H1 (cell line): ENCODE measurements at regions not wholly inside any gene's neighbourhood (a gene's known extent, or its start where the extent isn't known, plus 50 kb on each side); places are given as distances from the start of the nearest gene placed in this dataset.

ENCODE experiments used
- CTCF ChIA-PET: fragments of 300-600 bp; sonication (Branson Sonifier 250); formaldehyde crosslinking; loops from one replicate; lab custom pipeline; 2021; ENCODE audit not compliant: partially characterized antibody; lab: Charles Lee
- POLR2A ChIA-PET: fragments of 300-600 bp; sonication (Branson Sonifier 250); formaldehyde crosslinking; loops from one replicate; lab custom pipeline; 2021; ENCODE audit warnings: inconsistent platforms; ENCODE audit not compliant: partially characterized antibody; lab: Charles Lee
- DNase-seq, 2 experiments: peaks; one replicate each; pipeline versions ENCODE4 v3.0.0 to v3.0.0-alpha.2; 2010 to 2022; ENCODE audit warnings: low spot score in 2 of 2, low read depth in 1 of 2, mixed read lengths in 1 of 2
- FAIRE-seq: peaks from 2 replicates; lab custom pipeline; 2011; peaks lifted over from hg19 to GRCh38; lab: Jason Lieb, UNC
- H2AFZ ChIP-seq: 2 replicates; pipeline ENCODE4 v1.8.1; 2012; ENCODE audit warnings: low read length, inconsistent platforms
- H2AK5ac ChIP-seq: 2 replicates; pipeline ENCODE4 v1.6.1; 2013; ENCODE audit warnings: low read depth, low read length
- H2BK120ac ChIP-seq: replicated peaks from 2 replicates; pipeline ENCODE3; 2013; ENCODE audit warnings: low read depth, low read length, inconsistent platforms
- H2BK12ac ChIP-seq: 2 replicates; pipeline ENCODE4 v1.6.1; 2013; ENCODE audit warnings: low read depth, low read length
- H2BK15ac ChIP-seq: 2 replicates; pipeline ENCODE4 v1.6.1; 2013; ENCODE audit warnings: low read length
- H2BK20ac ChIP-seq: 2 replicates; pipeline ENCODE4 v1.6.1; 2013; ENCODE audit warnings: low read length
- H2BK5ac ChIP-seq: 2 replicates; pipeline ENCODE4 v1.6.1; 2013; ENCODE audit warnings: low read depth, low read length
- H3K14ac ChIP-seq: 2 replicates; pipeline ENCODE4 v1.6.1; 2013; ENCODE audit warnings: inconsistent platforms; ENCODE audit not compliant: insufficient read length
- H3K18ac ChIP-seq: 2 replicates; pipeline ENCODE4 v1.6.1; 2013; ENCODE audit warnings: low read length; ENCODE audit errors: extremely low read depth
- H3K23ac ChIP-seq: 2 replicates; pipeline ENCODE4 v1.6.1; 2013; ENCODE audit warnings: inconsistent platforms; ENCODE audit not compliant: insufficient read length
- H3K23me2 ChIP-seq: 2 replicates; pipeline ENCODE4 v1.6.1; 2013; ENCODE audit warnings: low read depth, low read length
- H3K27ac ChIP-seq: 2 replicates; pipeline ENCODE4 v1.6.1; 2011; ENCODE audit warnings: low read depth, low read length, inconsistent platforms
- H3K27me3 ChIP-seq, 4 experiments: replicated peaks in 1 of 4; 1 replicate in 1 of 4; 2 replicates in 3 of 4; pipeline versions ENCODE4 v1.6.1 to v1.8.1; 2011 to 2013; ENCODE audit warnings: low read length in 3 of 4, mild to moderate bottlenecking in 3 of 4, inconsistent platforms in 2 of 4, mixed read lengths in 2 of 4, moderate library complexity in 1 of 4; ENCODE audit not compliant: control insufficient read depth in 3 of 4, insufficient read depth in 3 of 4; ENCODE audit errors: extremely low read depth in 1 of 4
- H3K36me3 ChIP-seq, 4 experiments: 2 replicates each; pipeline versions ENCODE4 v1.6.1 to v1.8.1; 2011 to 2013; ENCODE audit warnings: mild to moderate bottlenecking in 4 of 4, low read length in 3 of 4, moderate library complexity in 2 of 4, control low read depth in 1 of 4, inconsistent platforms in 1 of 4; ENCODE audit not compliant: insufficient read depth in 4 of 4, control insufficient read depth in 2 of 4
- H3K4ac ChIP-seq: replicated peaks from 2 replicates; pipeline ENCODE3; 2013; ENCODE audit warnings: low read length, low read depth, mixed read lengths, inconsistent platforms; ENCODE audit not compliant: insufficient read length
- H3K4me1 ChIP-seq, 4 experiments: replicated peaks in 1 of 4; 1 replicate in 1 of 4; 2 replicates in 3 of 4; pipeline versions ENCODE4 v1.6.1 to v1.8.1; 2011 to 2013; ENCODE audit warnings: low read length in 3 of 4, inconsistent platforms in 2 of 4, mixed read lengths in 1 of 4; ENCODE audit not compliant: insufficient read depth in 4 of 4, control insufficient read depth in 3 of 4
- H3K4me2 ChIP-seq, 2 experiments: 2 replicates each; pipeline versions ENCODE4 v1.6.1 to v1.8.1; 2011 to 2013; ENCODE audit warnings: low read depth in 2 of 2, low read length in 2 of 2, control low read depth in 1 of 2, inconsistent platforms in 1 of 2, mild to moderate bottlenecking in 1 of 2; ENCODE audit not compliant: insufficient read depth in 1 of 2
- H3K4me3 ChIP-seq, 4 experiments: fragments of 200-600, 300-600 bp in 1 of 4; sonication (generic), shearing (Covaris generic), sonication (Bioruptor Twin) in 1 of 4; 2 replicates each; pipeline versions ENCODE4 v1.5.1 to v1.8.1; 2011 to 2016; ENCODE audit warnings: low read length in 4 of 4, low read depth in 3 of 4, control low read depth in 2 of 4, inconsistent platforms in 2 of 4, mild to moderate bottlenecking in 2 of 4, mixed read lengths in 1 of 4, moderate library complexity in 1 of 4; ENCODE audit not compliant: insufficient read depth in 2 of 4; ENCODE audit errors: extremely low read depth in 1 of 4
- H3K56ac ChIP-seq: replicated peaks from 2 replicates; pipeline ENCODE3; 2013; ENCODE audit warnings: low read depth, mild to moderate bottlenecking, mixed read lengths, low read length, inconsistent platforms; ENCODE audit not compliant: insufficient read length
- H3K79me1 ChIP-seq: 2 replicates; pipeline ENCODE4 v1.6.1; 2013; ENCODE audit warnings: low read depth, low read length, control low read depth
- H3K79me2 ChIP-seq, 2 experiments: 2 replicates each; pipeline versions ENCODE4 v1.6.1 to v1.8.1; 2012 to 2013; ENCODE audit warnings: low read length in 2 of 2, mild to moderate bottlenecking in 2 of 2, inconsistent platforms in 1 of 2; ENCODE audit not compliant: insufficient read depth in 2 of 2, control insufficient read depth in 1 of 2
- H3K9ac ChIP-seq, 4 experiments: replicated peaks in 1 of 4; 1 replicate in 1 of 4; 2 replicates in 3 of 4; pipeline versions ENCODE4 v1.6.1 to v1.8.1; 2011 to 2013; ENCODE audit warnings: low read depth in 3 of 4, low read length in 3 of 4, control low read depth in 2 of 4, mild to moderate bottlenecking in 2 of 4, moderate library complexity in 2 of 4, inconsistent platforms in 1 of 4; ENCODE audit errors: extremely low read depth in 1 of 4
- H3K9me3 ChIP-seq, 2 experiments: 2 replicates each; pipeline versions ENCODE4 v1.6.1 to v1.8.1; 2012 to 2013; ENCODE audit warnings: mild to moderate bottlenecking in 2 of 2, moderate library complexity in 2 of 2, control low read depth in 1 of 2, inconsistent platforms in 1 of 2, low read depth in 1 of 2, low read length in 1 of 2, mixed read lengths in 1 of 2; ENCODE audit not compliant: insufficient read depth in 2 of 2
- H4K20me1 ChIP-seq, 2 experiments: replicated peaks in 1 of 2; 2 replicates each; pipeline versions ENCODE3 to v1.8.1; 2011 to 2013; ENCODE audit warnings: inconsistent platforms in 2 of 2, low read length in 2 of 2, mild to moderate bottlenecking in 1 of 2; ENCODE audit not compliant: insufficient read depth in 2 of 2, control insufficient read depth in 1 of 2
- H4K5ac ChIP-seq: 2 replicates; pipeline ENCODE4 v1.6.1; 2013; ENCODE audit warnings: low read length, low read depth, mixed read lengths, inconsistent platforms; ENCODE audit not compliant: insufficient read length
- H4K8ac ChIP-seq: 2 replicates; pipeline ENCODE4 v1.8.0; 2013; ENCODE audit warnings: mild to moderate bottlenecking, moderate library complexity, low read length, inconsistent platforms; ENCODE audit not compliant: insufficient read depth; ENCODE audit errors: extremely low read depth
- H4K91ac ChIP-seq: replicated peaks from 2 replicates; pipeline ENCODE3; 2013; ENCODE audit warnings: low read length, mixed read lengths, inconsistent platforms; ENCODE audit not compliant: insufficient read length
- NANOG ChIP-seq: IDR thresholded peaks from 2 replicates; pipeline ENCODE4 v1.6.1; 2011; ENCODE audit warnings: low read length, low read depth, mild to moderate bottlenecking, inconsistent platforms; ENCODE audit not compliant: insufficient read depth, poor library complexity, severe bottlenecking
- RXRA ChIP-seq: IDR thresholded peaks from 2 replicates; pipeline ENCODE4 v1.6.1; 2011; ENCODE audit warnings: low read depth, mild to moderate bottlenecking, low read length, moderate library complexity; ENCODE audit not compliant: insufficient read depth
- SIRT6 ChIP-seq: IDR thresholded peaks from one replicate; pipeline ENCODE4 v1.7.1; 2012; ENCODE audit warnings: low read length, inconsistent platforms
- SIX5 ChIP-seq: IDR thresholded peaks from 2 replicates; pipeline ENCODE4 v1.6.1; 2011; ENCODE audit warnings: mild to moderate bottlenecking, low read depth, low read length
- WGBS, 2 experiments: shearing (Covaris generic) in 1 of 2; methylation state at CpG; one replicate each; pipeline versions ENCODE4 v1.1.6 to v1.1.7; 2013 to 2015; ENCODE audit warnings: low lambda C conversion rate in 2 of 2, mixed read lengths in 2 of 2, inconsistent platforms in 1 of 2, low coverage in 1 of 2, missing lambda C conversion rate in 1 of 2; ENCODE audit not compliant: insufficient replicate concordance in 2 of 2, insufficient coverage in 1 of 2, insufficient read length in 1 of 2; ENCODE audit errors: extremely low coverage in 1 of 2, missing lambda C conversion rate in 1 of 2; 5-methylcytosine and 5-hydroxymethylcytosine counted together

DNA sequence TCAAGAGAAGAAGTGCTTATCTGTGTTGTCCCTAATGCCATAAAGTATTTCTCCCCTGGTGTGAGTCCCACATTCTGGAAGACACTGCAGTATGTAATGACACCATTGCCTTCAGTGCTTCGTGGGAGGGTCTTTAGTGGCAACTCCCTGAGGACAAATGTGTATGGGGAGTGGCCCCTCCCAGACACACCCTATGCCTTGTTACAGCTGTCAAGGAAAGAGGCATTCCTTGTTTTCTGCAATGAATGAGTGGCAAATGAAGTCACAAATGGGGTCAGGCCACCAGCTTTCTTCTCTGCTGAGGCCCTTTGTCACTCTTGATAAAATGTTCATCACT, 183.2 kb downstream of the FGFR2 start:
- WGBS, 2 experiments, result 82% methylated on average over 1 of the region's 1 CpG; no CpG with 5 or more reads in 1 of the 2 experiments

More for the DNA sequence above, 183.2 kb downstream of the FGFR2 start:
- no peaks in the 10 kb centered on the region for H3K79me1 ChIP-seq
- DNase-seq (no peak), FAIRE-seq (no peak)
- no peak overlapping the region for H3K4me2 ChIP-seq
- no peak overlapping the region for H2BK5ac ChIP-seq
- no peak overlapping the region for H2BK120ac ChIP-seq
- no peaks in the 10 kb centered on the region for H3K79me2 ChIP-seq
- no peak overlapping the region for H3K9ac ChIP-seq
- no peak overlapping the region for H2BK15ac ChIP-seq
- no peak overlapping the region for H3K4me3 ChIP-seq
- no peak overlapping the region for H4K5ac ChIP-seq
- H2BK20ac ChIP-seq, result no peak overlapping the region
- no peak for TF ChIP-seq SIRT6
- no peak for TF ChIP-seq RXRA
- no peak for TF ChIP-seq SIX5
- no peak for TF ChIP-seq NANOG
- H4K20me1 ChIP-seq, result no peaks in the 10 kb centered on the region
- no peak overlapping the region for H3K18ac ChIP-seq
- 0 out of 4 replicates have a peak, but pooled peaks cover 0 to 4% of the 10 kb centered on the region in 2 experiments for H3K9me3 ChIP-seq
- H3K27ac ChIP-seq, result no peak overlapping the region
- no peaks in the 10 kb centered on the region for H3K27me3 ChIP-seq
- ChIA-PET POLR2A (interaction anchor here (1.1 kb wide), 1 partner anchor 191 kb away, joined by 3 read pairs; no protein-coding TSS in a partner anchor), CTCF (interaction anchor here (0.7 to 2.5 kb wide), 2 partner anchors 13 to 20 kb away, joined by 3 to 10 read pairs; no protein-coding TSS in a partner anchor)
- no peak overlapping the region for H2AK5ac ChIP-seq
- no peaks in the 10 kb centered on the region for H3K36me3 ChIP-seq
- no peak overlapping the region for H2BK12ac ChIP-seq
- H3K4ac ChIP-seq, result no peak overlapping the region
- no peak overlapping the region for H3K23ac ChIP-seq
- no peaks in the 10 kb centered on the region for H3K4me1 ChIP-seq
- H2AFZ ChIP-seq, result no peak overlapping the region
- H4K8ac ChIP-seq, result no peak overlapping the region
- no peak overlapping the region for H4K91ac ChIP-seq
- H3K56ac ChIP-seq, result no peak overlapping the region
- no peaks in the 10 kb centered on the region for H3K23me2 ChIP-seq
- H3K14ac ChIP-seq, result no peak overlapping the region
